Spleen (tissue), 11 donors: ENCODE measurements at regions not wholly inside any gene's neighbourhood (a gene's known extent, or its start where the extent isn't known, plus 50 kb on each side); places are given as distances from the start of the nearest gene placed in this dataset.

ENCODE experiments used
- DNase-seq: peaks from one replicate; pipeline ENCODE4 v3.0.0-alpha.2; 2020
- H3K27ac ChIP-seq, 8 donors: fragments of 200-600 bp; sonication (generic) in 7 of 8; 1 replicate in 4 of 8; 2 replicates in 4 of 8; pipeline versions ENCODE4 v1.5.0 to v1.8.0; 2016 to 2021; ENCODE audit warnings: inconsistent platforms in 4 of 8, mild to moderate bottlenecking in 4 of 8, moderate library complexity in 1 of 8
- H3K27me3 ChIP-seq, 7 donors: fragments of 200-600 bp; sonication (generic) in 6 of 7; replicated peaks in 1 of 7; 1 replicate in 4 of 7; 2 replicates in 3 of 7; pipeline versions ENCODE4 v1.5.0 to v1.8.0; 2016 to 2021; ENCODE audit warnings: inconsistent platforms in 3 of 7, mild to moderate bottlenecking in 1 of 7
- H3K36me3 ChIP-seq, 6 donors: fragments of 200-600 bp; sonication (generic) in 5 of 6; 1 replicate in 4 of 6; 2 replicates in 2 of 6; pipeline versions ENCODE4 v1.5.0 to v1.8.0; 2016 to 2021; ENCODE audit warnings: inconsistent platforms in 2 of 6
- H3K4me1 ChIP-seq, 6 donors: fragments of 200-600 bp; sonication (generic) in 5 of 6; 1 replicate in 3 of 6; 2 replicates in 3 of 6; pipeline versions ENCODE4 v1.5.0 to v1.8.0; 2016 to 2021; ENCODE audit warnings: inconsistent platforms in 3 of 6
- H3K4me3 ChIP-seq, 8 donors: fragments of 200-600 bp; sonication (generic) in 7 of 8; 1 replicate in 4 of 8; 2 replicates in 4 of 8; pipeline versions ENCODE4 v1.5.0 to v1.8.0; 2016 to 2021; ENCODE audit warnings: inconsistent platforms in 4 of 8, mild to moderate bottlenecking in 4 of 8, moderate library complexity in 2 of 8
- H3K9me3 ChIP-seq, 8 donors: fragments of 200-600 bp; sonication (generic) in 7 of 8; 1 replicate in 4 of 8; 2 replicates in 4 of 8; pipeline versions ENCODE4 v1.5.0 to v1.8.0; 2016 to 2021; ENCODE audit warnings: inconsistent platforms in 4 of 8
- POLR2A ChIP-seq, 3 donors: fragments of 450-650 bp; IDR thresholded peaks; one replicate each; pipeline ENCODE4 v1.5.1; 2017; ENCODE audit warnings: antibody characterized with exemption in 3 of 3, mild to moderate bottlenecking in 1 of 3
- POLR2AphosphoS5 ChIP-seq, 3 donors: sonication (generic); formaldehyde crosslinking; IDR thresholded peaks; one replicate each; pipeline ENCODE4 v1.5.1; 2017; ENCODE audit warnings: antibody characterized with exemption in 3 of 3
- WGBS, 5 donors: extraction: QIAGEN DNeasy Blood & Tissue Kit in 3 of 5; methylation state at CpG; one replicate each; pipeline versions ENCODE4 v1.1.5 to v1.1.7; 2013 to 2018; 5-methylcytosine and 5-hydroxymethylcytosine counted together
- intact Hi-C: fragments of 100-400 bp; cut with DNase I; formaldehyde crosslinking; loops from one replicate; pipeline ENCODE4 v1.15.0; 2023; ENCODE audit warnings: low total_unique reads
- TF ChIP-seq, protein P1 (sequence below), 11 experiments: fragments of 200-600 bp in 7 of 11; fragments of 450-650 bp in 4 of 11; sonication (generic) in 4 of 11; IDR thresholded peaks in 8 of 11; conservative IDR thresholded peaks in 3 of 11; 1 replicate in 7 of 11; 2 replicates in 4 of 11; pipeline versions ENCODE4 v1.4.0 to v1.8.0; 2016 to 2021; ENCODE audit warnings: antibody characterized with exemption in 11 of 11, inconsistent platforms in 4 of 11, mild to moderate bottlenecking in 1 of 11
- donor health status: healthy with polysubstance abuse.
- donor health status: DM: no; HTN: no; CAD: no; lungs with moderate emphysema.
- donor health status: DM: no; HTN: no; CAD: no.
- donor health status: Bipolar disorder and iron deficiency.
- donor health status: healthy.
- donor health status: DM: no; HTN: no; CAD: no.
- donor health status: DM: yes; HTN: yes; CAD: no.

DNA sequence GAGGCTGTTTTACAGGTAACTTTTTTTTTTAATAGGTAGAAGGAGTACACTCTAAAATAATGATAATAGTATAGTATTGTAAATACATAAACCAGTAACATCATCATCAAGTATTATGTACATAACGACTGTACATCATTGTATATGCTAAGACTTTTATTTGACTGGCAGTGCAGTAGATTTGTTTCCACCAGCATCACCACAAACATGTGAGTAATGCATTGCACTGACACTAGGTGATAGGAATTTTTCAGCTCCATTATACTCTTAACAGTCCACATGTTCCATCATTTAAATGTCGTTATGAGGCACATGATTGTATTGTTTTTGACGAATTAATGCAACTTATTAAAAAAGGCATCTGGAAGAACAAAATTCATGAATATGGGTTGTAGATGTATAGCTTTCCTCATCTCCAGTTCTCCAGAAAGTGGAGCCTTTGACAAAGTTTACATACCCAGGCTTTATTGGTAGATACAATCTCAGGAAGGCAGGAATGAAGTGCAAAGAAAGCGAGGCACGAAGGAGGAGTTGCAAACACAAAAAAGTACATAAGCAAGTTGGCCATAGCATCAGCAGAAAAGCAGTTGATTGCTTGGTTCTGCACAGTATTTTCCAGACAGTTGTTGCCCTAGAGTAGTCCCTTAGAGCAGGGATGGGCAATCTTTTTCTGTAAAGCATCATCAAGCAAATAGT, 336.9 kb upstream of the NR3C2 start:
- no peak overlapping the region for H3K27ac ChIP-seq
- H3K4me1 ChIP-seq = no peaks in the 10 kb centered on the region
- no peak for TF ChIP-seq POLR2AphosphoS5 (IDR thresholded peaks at IDR 0.05)
- TF ChIP-seq, protein P1, sequence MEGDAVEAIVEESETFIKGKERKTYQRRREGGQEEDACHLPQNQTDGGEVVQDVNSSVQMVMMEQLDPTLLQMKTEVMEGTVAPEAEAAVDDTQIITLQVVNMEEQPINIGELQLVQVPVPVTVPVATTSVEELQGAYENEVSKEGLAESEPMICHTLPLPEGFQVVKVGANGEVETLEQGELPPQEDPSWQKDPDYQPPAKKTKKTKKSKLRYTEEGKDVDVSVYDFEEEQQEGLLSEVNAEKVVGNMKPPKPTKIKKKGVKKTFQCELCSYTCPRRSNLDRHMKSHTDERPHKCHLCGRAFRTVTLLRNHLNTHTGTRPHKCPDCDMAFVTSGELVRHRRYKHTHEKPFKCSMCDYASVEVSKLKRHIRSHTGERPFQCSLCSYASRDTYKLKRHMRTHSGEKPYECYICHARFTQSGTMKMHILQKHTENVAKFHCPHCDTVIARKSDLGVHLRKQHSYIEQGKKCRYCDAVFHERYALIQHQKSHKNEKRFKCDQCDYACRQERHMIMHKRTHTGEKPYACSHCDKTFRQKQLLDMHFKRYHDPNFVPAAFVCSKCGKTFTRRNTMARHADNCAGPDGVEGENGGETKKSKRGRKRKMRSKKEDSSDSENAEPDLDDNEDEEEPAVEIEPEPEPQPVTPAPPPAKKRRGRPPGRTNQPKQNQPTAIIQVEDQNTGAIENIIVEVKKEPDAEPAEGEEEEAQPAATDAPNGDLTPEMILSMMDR (IDR thresholded peaks at IDR 0.05 in 8 of 11, conservative IDR thresholded peaks at IDR 0.05 in 3 of 11) = no peak
- no peak for TF ChIP-seq POLR2A (IDR thresholded peaks at IDR 0.05)
- WGBS, 5 donors = 71 to 92% (median 76%) methylated on average over 5 of the region's 5 CpGs
- no peaks in the 10 kb centered on the region for H3K27me3 ChIP-seq
- no peak for DNase-seq
- H3K36me3 ChIP-seq = no peaks in the 10 kb centered on the region
- no peak overlapping the region for H3K4me3 ChIP-seq
- H3K9me3 ChIP-seq = peaks cover 0 to 12% (median 0%) of the 10 kb centered on the region in 8 donors
- intact Hi-C loops = no loop called here

DNA sequence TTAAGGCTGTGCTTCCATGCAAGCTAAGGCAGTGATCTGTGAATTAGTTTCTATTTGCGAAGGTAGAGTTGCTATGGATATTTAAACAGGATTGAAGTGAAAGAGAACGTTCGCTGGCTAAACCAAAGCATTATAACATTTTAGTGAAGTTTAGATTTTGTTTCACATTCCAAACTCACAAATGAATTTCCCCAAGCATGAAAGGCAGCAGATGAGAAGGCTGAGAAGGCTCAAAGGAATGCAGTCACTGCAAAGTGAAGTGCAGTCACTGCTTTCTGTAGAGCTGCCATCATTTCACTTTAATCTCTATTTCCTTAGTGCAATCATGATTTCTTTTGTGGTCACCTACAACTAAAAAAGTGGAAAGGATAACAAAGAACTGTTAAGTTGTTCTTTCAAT, 334.7 kb upstream of the NR3C2 start:
- Histone ChIP-seq H3K36me3 (no peaks in the 10 kb centered on the region), H3K4me1 (no peaks in the 10 kb centered on the region), H3K4me3 (no peak overlapping the region), H3K27me3 (no peaks in the 10 kb centered on the region), H3K9me3 (peaks cover 0 to 12% (median 0%) of the 10 kb centered on the region in 8 donors), H3K27ac (no peak overlapping the region)
- no peak for TF ChIP-seq POLR2A (IDR thresholded peaks at IDR 0.05)
- TF ChIP-seq POLR2AphosphoS5 (IDR thresholded peaks at IDR 0.05) = no peak
- TF ChIP-seq, protein P1 (IDR thresholded peaks at IDR 0.05 in 8 of 11, conservative IDR thresholded peaks at IDR 0.05 in 3 of 11) = no peak
- DNase-seq = no peak
- 66 to 91% (median 79%) methylated on average over 3 of the region's 3 CpGs for WGBS, 5 donors
- intact Hi-C loops = no loop called here

DNA sequence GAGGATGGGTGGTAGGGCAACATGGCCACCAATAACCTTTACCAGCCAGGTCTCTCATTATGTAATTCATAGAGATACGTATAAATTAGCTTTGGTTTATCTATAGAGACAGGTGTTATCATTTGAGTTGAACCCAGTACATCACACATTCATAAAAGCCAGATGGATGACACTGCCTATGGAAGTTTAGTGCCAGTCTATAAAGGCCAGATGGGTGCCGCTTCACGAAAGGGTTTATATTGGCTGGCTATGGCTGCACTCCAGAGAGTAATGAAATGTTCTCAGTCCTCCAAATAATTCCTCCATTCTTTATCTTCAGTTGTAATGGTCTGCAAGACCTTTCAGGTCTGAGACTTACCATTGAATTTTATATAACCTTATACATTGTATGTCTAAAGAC, 331.9 kb upstream of the NR3C2 start:
- no peaks in the 10 kb centered on the region for H3K4me1 ChIP-seq
- TF ChIP-seq, protein P1 (IDR thresholded peaks at IDR 0.05 in 8 of 11, conservative IDR thresholded peaks at IDR 0.05 in 3 of 11) = no peak
- TF ChIP-seq POLR2A (IDR thresholded peaks at IDR 0.05) (no peak), POLR2AphosphoS5 (IDR thresholded peaks at IDR 0.05) (no peak)
- no peak for DNase-seq
- no peaks in the 10 kb centered on the region for H3K27me3 ChIP-seq
- 84 to 93% (median 89%) methylated on average over 3 of the region's 3 CpGs for WGBS, 5 donors
- no peak overlapping the region for H3K27ac ChIP-seq
- intact Hi-C loops = no loop called here
- no peaks in the 10 kb centered on the region for H3K9me3 ChIP-seq
- no peaks in the 10 kb centered on the region for H3K36me3 ChIP-seq
- H3K4me3 ChIP-seq = no peak overlapping the region

DNA sequence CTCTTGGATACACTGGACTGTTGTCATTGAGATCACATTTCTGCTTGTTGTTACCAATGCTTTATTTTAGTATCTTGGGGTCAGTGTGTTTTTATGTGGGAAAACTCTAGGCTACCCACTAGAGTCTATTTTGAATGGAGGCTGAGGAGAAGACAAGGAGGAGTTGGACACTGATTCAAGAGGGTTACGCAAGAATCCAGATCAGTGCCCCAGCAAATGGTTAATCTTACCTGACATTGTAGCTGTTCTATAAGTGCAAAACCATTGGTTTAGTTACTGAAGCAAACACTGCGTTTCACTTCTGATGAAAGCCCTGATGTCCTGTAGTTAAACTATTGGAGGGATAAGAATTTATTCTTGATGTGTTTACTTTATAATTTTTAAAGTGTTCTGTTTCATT, 331.1 kb upstream of the NR3C2 start:
- intact Hi-C loops = no loop called here
- H3K4me3 ChIP-seq = no peak overlapping the region
- no peak for DNase-seq

More for the DNA sequence above, 331.1 kb upstream of the NR3C2 start:
- Histone ChIP-seq H3K9me3 (no peaks in the 10 kb centered on the region), H3K27me3 (no peaks in the 10 kb centered on the region), H3K27ac (no peak overlapping the region), H3K36me3 (no peaks in the 10 kb centered on the region), H3K4me1 (no peaks in the 10 kb centered on the region)
- 85 to 91% (median 90%) methylated on average over 2 of the region's 2 CpGs for WGBS, 5 donors
- no peak for TF ChIP-seq POLR2AphosphoS5 (IDR thresholded peaks at IDR 0.05)
